ENCODE measurements at regions not wholly inside any gene's neighbourhood (a gene's known extent, or its start where the extent isn't known, plus 50 kb on each side); places are given as distances from the start of the nearest gene placed in this dataset.

GRCh38 chr9:80437825-80438224, 866.1 kb downstream of the TLE4 start:
- 37 to 71% methylated on average over 1 of the region's 1 CpG for WGBS, 2 donors
- H3K27me3 ChIP-seq, result no peaks in the 10 kb centered on the region
- intact Hi-C loops (cut with DNase I), result no loop called here
- no peak overlapping the region for H3K27ac ChIP-seq
- H3K4me1 ChIP-seq, result no peaks in the 10 kb centered on the region
- no peak for TF ChIP-seq CTCF (IDR thresholded peaks at IDR 0.05)
- no peak for TF ChIP-seq EP300 (IDR thresholded peaks at IDR 0.05)
- TF ChIP-seq POLR2AphosphoS5 (IDR thresholded peaks at IDR 0.05), result no peak
- no peak for TF ChIP-seq POLR2A (IDR thresholded peaks at IDR 0.05)
- H3K36me3 ChIP-seq, result no peaks in the 10 kb centered on the region
- H3K9me3 ChIP-seq, result no peaks in the 10 kb centered on the region
- no peak overlapping the region for H3K4me3 ChIP-seq
- no peak for DNase-seq

GRCh38 chr9:80437091-80437640, 865.4 kb downstream of the TLE4 start:
- intact Hi-C loops (cut with DNase I), result no loop called here
- Histone ChIP-seq H3K36me3 (no peaks in the 10 kb centered on the region), H3K9me3 (no peaks in the 10 kb centered on the region), H3K4me3 (no peak overlapping the region), H3K27ac (no peak overlapping the region), H3K27me3 (no peaks in the 10 kb centered on the region), H3K4me1 (no peaks in the 10 kb centered on the region)
- no peak for DNase-seq
- TF ChIP-seq CTCF (IDR thresholded peaks at IDR 0.05) (no peak), POLR2A (IDR thresholded peaks at IDR 0.05) (no peak), POLR2AphosphoS5 (IDR thresholded peaks at IDR 0.05) (no peak), EP300 (IDR thresholded peaks at IDR 0.05) (no peak)
- 85 to 86% methylated on average over 2 of the region's 2 CpGs for WGBS, 2 donors

- whole genome bisulfite sequencing, 2 donors, result 53 to 63% methylated on average over 3 of the region's 3 CpGs
- H3K36me3 ChIP-seq, result no peaks in the 10 kb centered on the region
- no peaks in the 10 kb centered on the region for H3K4me1 ChIP-seq
- H3K27me3 ChIP-seq, result no peaks in the 10 kb centered on the region
- H3K9me3 ChIP-seq, result no peaks in the 10 kb centered on the region
- H3K27ac ChIP-seq, result no peak overlapping the region
- H3K4me3 ChIP-seq, result no peak overlapping the region
- no peak for DNase-seq
- intact Hi-C loops (cut with DNase I), result no loop called here
- TF ChIP-seq EP300 (IDR thresholded peaks at IDR 0.05) (no peak), POLR2AphosphoS5 (IDR thresholded peaks at IDR 0.05) (no peak), POLR2A (IDR thresholded peaks at IDR 0.05) (no peak), CTCF (IDR thresholded peaks at IDR 0.05) (no peak)
Observed at GRCh38 chr9:80435591-80435990, 863.8 kb downstream of the TLE4 start.

GRCh38 chr9:80426992-80427391, 855.2 kb downstream of the TLE4 start:
- Histone ChIP-seq H3K36me3 (no peaks in the 10 kb centered on the region), H3K4me1 (no peaks in the 10 kb centered on the region), H3K9me3 (no peaks in the 10 kb centered on the region), H3K4me3 (no peak overlapping the region), H3K27ac (no peak overlapping the region), H3K27me3 (no peaks in the 10 kb centered on the region)
- 93% methylated on average over 1 of the region's 1 CpG for WGBS, 2 donors
- intact Hi-C loops (cut with DNase I), result no loop called here
- DNase-seq, result no peak
- TF ChIP-seq EP300 (IDR thresholded peaks at IDR 0.05) (no peak), POLR2AphosphoS5 (IDR thresholded peaks at IDR 0.05) (no peak), POLR2A (IDR thresholded peaks at IDR 0.05) (no peak), CTCF (IDR thresholded peaks at IDR 0.05) (no peak)

GRCh38 chr9:80417211-80417773, 845.5 kb downstream of the TLE4 start:
- no peaks in the 10 kb centered on the region for H3K4me1 ChIP-seq
- H3K36me3 ChIP-seq, result no peaks in the 10 kb centered on the region
- peaks cover 0 to 11% (median 6%) of the 10 kb centered on the region in 4 donors for H3K9me3 ChIP-seq
- H3K27me3 ChIP-seq, result no peaks in the 10 kb centered on the region
- no peak overlapping the region for H3K4me3 ChIP-seq
- no peak for DNase-seq
- intact Hi-C loops (cut with DNase I), result no loop called here
- no peak overlapping the region for H3K27ac ChIP-seq
- TF ChIP-seq EP300 (IDR thresholded peaks at IDR 0.05), result no peak
- no peak for TF ChIP-seq CTCF (IDR thresholded peaks at IDR 0.05)

Measured in sigmoid colon (tissue), 6 donors.